H7 (cell line): ENCODE measurements at regions not wholly inside any gene's neighbourhood (a gene's known extent, or its start where the extent isn't known, plus 50 kb on each side); places are given as distances from the start of the nearest gene placed in this dataset.

ENCODE experiments used
- DNase-seq: peaks from one replicate; pipeline ENCODE4 v3.0.0; 2012
- H3K27me3 ChIP-seq: 2 replicates; pipeline ENCODE4 v1.6.0; 2011; ENCODE audit warnings: mild to moderate bottlenecking, low read length; ENCODE audit not compliant: control insufficient read depth, insufficient read depth
- H3K36me3 ChIP-seq: replicated peaks from 2 replicates; pipeline ENCODE4 v1.5.1; 2011; ENCODE audit warnings: low read length; ENCODE audit not compliant: control insufficient read depth, insufficient read depth
- H3K4me3 ChIP-seq: 2 replicates; pipeline ENCODE4 v1.5.1; 2011; ENCODE audit warnings: low read depth, mild to moderate bottlenecking, control low read depth, low read length, moderate library complexity; ENCODE audit not compliant: insufficient read depth

DNA sequence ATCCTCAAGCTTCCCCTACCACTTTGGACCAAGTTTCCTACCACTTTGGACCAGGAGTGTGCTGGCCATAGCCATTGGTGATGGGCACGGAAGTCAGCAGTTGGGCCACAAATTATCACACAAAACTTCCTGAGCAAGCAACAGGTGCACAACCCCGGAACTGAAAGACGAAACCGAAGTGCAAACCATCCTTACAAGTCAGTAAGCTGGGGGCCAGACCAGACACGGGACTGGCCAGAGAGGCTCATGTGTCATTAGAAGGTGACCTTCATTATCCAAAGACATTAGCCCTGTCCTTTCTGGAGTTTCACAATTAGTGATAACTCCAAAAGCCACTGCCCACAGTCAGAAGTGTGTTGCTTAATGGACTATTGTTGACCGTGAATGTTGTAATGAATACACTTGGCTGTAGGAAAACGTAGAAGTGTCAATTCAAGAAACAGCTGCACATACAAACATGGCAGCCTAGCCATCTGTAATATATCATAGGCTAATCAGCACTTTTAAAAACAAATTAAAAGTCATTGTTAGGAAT lies 244.1 kb upstream of the IRS2 start:
- no peaks in the 10 kb centered on the region for H3K27me3 ChIP-seq
- H3K4me3 ChIP-seq = no peak overlapping the region
- no peaks in the 10 kb centered on the region for H3K36me3 ChIP-seq
- no peak for DNase-seq

- DNase-seq = no peak
- H3K4me3 ChIP-seq = no peak overlapping the region
- no peaks in the 10 kb centered on the region for H3K27me3 ChIP-seq
- H3K36me3 ChIP-seq = no peaks in the 10 kb centered on the region
These were observed 242.6 kb upstream of the IRS2 start for GRCh38 chr13:110028838-110029621.

GRCh38 chr13:110028311-110028710 lies 241.9 kb upstream of the IRS2 start:
- DNase-seq = no peak
- no peak overlapping the region for H3K4me3 ChIP-seq
- no peaks in the 10 kb centered on the region for H3K36me3 ChIP-seq
- H3K27me3 ChIP-seq = no peaks in the 10 kb centered on the region

GRCh38 chr13:110027470-110028240 lies 241.3 kb upstream of the IRS2 start:
- H3K36me3 ChIP-seq = no peaks in the 10 kb centered on the region
- no peaks in the 10 kb centered on the region for H3K27me3 ChIP-seq
- no peak overlapping the region for H3K4me3 ChIP-seq
- DNase-seq = peak; percentile 48

DNA sequence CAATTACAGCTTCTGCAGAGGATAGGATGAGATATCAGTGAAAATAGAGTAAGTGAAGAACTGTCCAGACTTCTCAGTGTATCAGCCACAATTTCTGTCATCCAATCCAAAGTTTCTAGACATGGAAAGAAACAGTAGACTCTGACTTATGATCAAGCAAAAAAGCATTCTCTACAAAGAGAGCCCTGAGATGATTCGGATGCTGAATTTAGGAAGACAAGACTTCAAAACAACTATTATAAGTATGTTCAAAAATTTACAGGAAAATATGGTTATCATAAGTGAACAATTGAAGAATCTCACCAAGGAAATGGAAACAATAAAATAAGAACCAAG lies 238.2 kb upstream of the IRS2 start:
- no peaks in the 10 kb centered on the region for H3K27me3 ChIP-seq
- H3K36me3 ChIP-seq = no peaks in the 10 kb centered on the region
- no peak for DNase-seq
- H3K4me3 ChIP-seq = no peak overlapping the region

GRCh38 chr13:110023729-110024644 lies 237.6 kb upstream of the IRS2 start:
- Histone ChIP-seq H3K27me3 (no peaks in the 10 kb centered on the region), H3K36me3 (no peaks in the 10 kb centered on the region), H3K4me3 (no peak overlapping the region)
- peak; percentile 32 for DNase-seq

DNA sequence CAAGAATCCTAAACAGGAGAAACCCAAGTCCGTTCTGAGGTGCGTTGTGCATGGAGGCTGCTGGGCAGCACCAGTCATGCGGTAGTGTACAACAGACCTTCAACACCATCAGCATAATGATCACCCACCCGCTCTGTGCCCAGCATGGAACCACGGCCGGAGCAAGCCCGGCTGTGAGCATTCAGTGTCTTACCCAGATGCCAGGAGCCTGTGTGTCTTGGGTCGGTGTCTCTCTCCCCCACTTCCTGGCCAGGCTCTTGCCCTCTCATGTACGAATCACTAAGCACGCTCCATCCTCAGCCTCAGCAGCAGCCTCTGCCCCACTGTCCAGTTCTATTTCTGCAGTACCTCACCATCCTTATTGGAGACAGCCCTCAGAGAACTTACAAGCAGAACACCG lies 231.6 kb upstream of the IRS2 start:
- DNase-seq = no peak
- no peak overlapping the region for H3K4me3 ChIP-seq
- H3K27me3 ChIP-seq = no peaks in the 10 kb centered on the region
- H3K36me3 ChIP-seq = no peaks in the 10 kb centered on the region

DNA sequence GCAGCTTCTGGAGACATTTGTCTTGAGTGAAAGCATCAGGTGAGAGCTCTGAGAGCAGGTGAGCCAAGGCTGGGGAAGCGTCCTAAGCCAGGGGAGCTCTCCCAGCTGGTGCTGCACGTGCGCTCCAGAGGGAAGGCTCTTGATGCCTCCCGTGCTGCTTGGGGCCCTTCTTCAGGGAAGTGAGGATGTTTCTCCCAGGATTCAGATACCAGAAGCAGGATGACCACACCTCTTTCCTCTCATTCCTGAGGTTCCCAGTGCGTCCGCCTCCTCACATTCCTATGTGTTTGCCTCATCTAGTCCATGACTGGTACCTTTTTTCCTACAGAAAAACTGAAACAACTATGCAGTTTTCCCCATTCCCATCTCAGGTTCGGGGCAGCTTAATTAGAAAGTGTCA lies 231.0 kb upstream of the IRS2 start:
- peak; percentile 26 for DNase-seq
- Histone ChIP-seq H3K4me3 (no peak overlapping the region), H3K36me3 (no peaks in the 10 kb centered on the region), H3K27me3 (no peaks in the 10 kb centered on the region)

DNA sequence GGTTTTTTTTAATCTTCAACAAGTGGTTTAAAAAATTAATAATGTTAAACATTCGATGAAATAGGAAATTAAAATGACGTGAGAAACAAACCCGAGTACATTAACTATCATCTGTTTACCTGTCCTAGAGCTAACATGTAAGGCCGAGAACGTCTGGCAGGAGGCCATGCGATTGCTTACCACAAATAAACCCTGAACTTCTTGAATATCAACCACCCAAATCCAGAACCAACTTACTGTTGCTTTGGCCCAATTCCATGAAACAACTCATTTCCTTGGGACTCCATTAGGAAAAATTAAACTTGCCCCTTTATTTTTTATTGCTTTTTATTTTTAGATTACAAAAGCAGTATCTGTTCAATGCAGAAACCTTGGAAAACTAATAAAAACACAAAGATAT lies 228.9 kb upstream of the IRS2 start:
- H3K36me3 ChIP-seq = no peaks in the 10 kb centered on the region
- no peaks in the 10 kb centered on the region for H3K27me3 ChIP-seq
- no peak for DNase-seq
- H3K4me3 ChIP-seq = no peak overlapping the region

DNA sequence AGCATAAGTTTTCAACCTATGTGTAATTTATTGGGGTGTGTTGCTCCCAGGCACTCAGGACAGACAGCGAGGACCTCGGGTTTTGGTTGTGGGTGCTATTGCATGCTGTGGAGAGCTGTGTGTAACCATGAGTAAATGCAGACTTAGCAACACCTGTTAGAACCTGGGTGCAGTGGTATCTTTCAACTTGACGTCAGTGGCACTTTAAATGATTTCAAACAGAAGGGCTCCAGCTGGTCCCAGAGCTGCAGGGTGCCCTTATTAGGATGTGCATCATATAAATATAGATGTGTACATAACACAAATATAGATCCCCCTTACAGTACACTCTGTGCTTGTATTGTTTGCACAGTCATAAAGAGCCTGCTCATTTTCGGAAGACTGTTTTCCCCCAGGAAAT lies 228.3 kb upstream of the IRS2 start:
- no peaks in the 10 kb centered on the region for H3K27me3 ChIP-seq
- H3K36me3 ChIP-seq = no peaks in the 10 kb centered on the region
- no peak for DNase-seq
- no peak overlapping the region for H3K4me3 ChIP-seq

- H3K4me3 ChIP-seq = no peak overlapping the region
- no peaks in the 10 kb centered on the region for H3K27me3 ChIP-seq
- no peak for DNase-seq
- no peaks in the 10 kb centered on the region for H3K36me3 ChIP-seq
These were observed 225.8 kb upstream of the IRS2 start for GRCh38 chr13:110012102-110012739.

GRCh38 chr13:110010404-110011138 lies 224.2 kb upstream of the IRS2 start:
- no peak overlapping the region for H3K4me3 ChIP-seq
- no peaks in the 10 kb centered on the region for H3K27me3 ChIP-seq
- no peaks in the 10 kb centered on the region for H3K36me3 ChIP-seq
- no peak for DNase-seq

DNA sequence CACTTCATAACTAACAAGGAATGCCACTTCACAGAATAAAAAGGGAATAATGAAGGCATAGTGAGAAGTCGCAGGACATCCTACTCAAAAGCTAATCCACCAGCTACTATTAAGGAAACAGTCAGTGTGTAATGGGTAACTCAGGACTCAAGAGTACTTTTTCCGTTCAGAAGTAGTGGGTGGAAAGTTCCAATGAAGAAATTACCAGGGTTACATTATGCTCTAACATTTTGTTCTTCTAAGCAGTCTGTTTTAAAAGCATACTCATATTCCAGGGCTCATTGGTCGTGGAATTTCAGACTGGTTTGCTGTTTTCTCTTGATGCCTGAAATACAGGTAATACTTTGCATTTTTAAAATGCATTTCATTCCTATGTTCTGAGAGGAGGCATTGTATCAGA lies 222.4 kb upstream of the IRS2 start:
- Histone ChIP-seq H3K27me3 (no peaks in the 10 kb centered on the region), H3K36me3 (no peaks in the 10 kb centered on the region)
- DNase-seq = no peak

GRCh38 chr13:110006304-110006703 lies 219.9 kb upstream of the IRS2 start:
- DNase-seq = no peak
- Histone ChIP-seq H3K36me3 (no peaks in the 10 kb centered on the region), H3K4me3 (no peak overlapping the region), H3K27me3 (no peaks in the 10 kb centered on the region)

More for the DNA sequence above, 222.4 kb upstream of the IRS2 start:
- no peak overlapping the region for H3K4me3 ChIP-seq
